Ishikawa (cell line): ENCODE measurements at regions not wholly inside any gene's neighbourhood (a gene's known extent, or its start where the extent isn't known, plus 50 kb on each side); places are given as distances from the start of the nearest gene placed in this dataset.

Experiments used
- CEBPB ChIP-seq: IDR thresholded peaks from 2 replicates; pipeline ENCODE4 v1.6.1; 2012
- CREB1 ChIP-seq: IDR thresholded peaks from 2 replicates; pipeline ENCODE4 v1.6.1; 2012; ENCODE audit warnings: low read depth
- EGR1 ChIP-seq: IDR thresholded peaks from 2 replicates; pipeline ENCODE4 v1.6.1; 2012
- EP300 ChIP-seq: IDR thresholded peaks from 2 replicates; pipeline ENCODE4 v1.6.1; 2012; ENCODE audit warnings: borderline replicate concordance
- FOXM1 ChIP-seq: IDR thresholded peaks from 2 replicates; pipeline ENCODE4 v1.6.1; 2012; ENCODE audit warnings: low read depth, borderline replicate concordance
- MAX ChIP-seq: IDR thresholded peaks from 2 replicates; pipeline ENCODE4 v1.6.1; 2012
- NFIC ChIP-seq: IDR thresholded peaks from 2 replicates; pipeline ENCODE4 v1.6.1; 2012
- RAD21 ChIP-seq: IDR thresholded peaks from 2 replicates; pipeline ENCODE4 v1.6.1; 2012; ENCODE audit warnings: low read depth
- REST ChIP-seq: IDR thresholded peaks from 2 replicates; pipeline ENCODE4 v1.6.1; 2012; ENCODE audit warnings: low read depth, mild to moderate bottlenecking
- TAF1 ChIP-seq: IDR thresholded peaks from 2 replicates; pipeline ENCODE4 v1.6.1; 2012; ENCODE audit warnings: low read depth, mild to moderate bottlenecking
- TCF12 ChIP-seq: IDR thresholded peaks from 2 replicates; pipeline ENCODE4 v1.6.1; 2012; ENCODE audit warnings: low read depth
- TEAD4 ChIP-seq: IDR thresholded peaks from 2 replicates; pipeline ENCODE4 v1.6.1; 2012
- USF1 ChIP-seq: IDR thresholded peaks from 2 replicates; pipeline ENCODE4 v1.6.1; 2012
- YY1 ChIP-seq: IDR thresholded peaks from 2 replicates; pipeline ENCODE4 v1.6.1; 2012; ENCODE audit warnings: low read depth
- ZBTB7A ChIP-seq: IDR thresholded peaks from 2 replicates; pipeline ENCODE4 v1.6.1; 2012; ENCODE audit warnings: low read depth

- TF ChIP-seq ZBTB7A (no peak), REST (no peak), MAX (no peak), NFIC (no peak), CEBPB (no peak), EGR1 (no peak), YY1 (no peak), CREB1 (no peak), TEAD4 (no peak), FOXM1 (no peak), RAD21 (no peak), EP300 (no peak), TCF12 (no peak)
Measured at GRCh38 chr16:75952124-75952523, 225.8 kb upstream of the CPHXL start.

GRCh38 chr16:75957870-75958269 lies 231.6 kb upstream of the CPHXL start:
- TF ChIP-seq TAF1 = no peak
- TF ChIP-seq FOXM1 = no peak
- TF ChIP-seq REST = no peak
- no peak for TF ChIP-seq TCF12
- no peak for TF ChIP-seq ZBTB7A

- TF ChIP-seq CREB1 = no peak
- TF ChIP-seq TEAD4 = no peak
- TF ChIP-seq ZBTB7A = no peak
- no peak for TF ChIP-seq MAX
- no peak for TF ChIP-seq TAF1
- TF ChIP-seq RAD21 = no peak
- no peak for TF ChIP-seq NFIC
- no peak for TF ChIP-seq REST
- no peak for TF ChIP-seq CEBPB
- TF ChIP-seq EGR1 = no peak
- TF ChIP-seq EP300 = no peak
- no peak for TF ChIP-seq FOXM1
- TF ChIP-seq TCF12 = no peak
- TF ChIP-seq YY1 = no peak
- no peak for TF ChIP-seq USF1
Measured at GRCh38 chr16:75965504-75966374, 239.4 kb upstream of the CPHXL start.

- TF ChIP-seq RAD21 (no peak), REST (no peak), TCF12 (no peak), TAF1 (no peak), CREB1 (no peak), EP300 (no peak), YY1 (no peak), TEAD4 (no peak), NFIC (no peak), MAX (no peak), EGR1 (no peak), ZBTB7A (no peak), CEBPB (no peak)
Measured at GRCh38 chr16:75971334-75971733, 245.0 kb upstream of the CPHXL start.
